GM23338 (cell line): ENCODE measurements at regions not wholly inside any gene's neighbourhood (a gene's known extent, or its start where the extent isn't known, plus 50 kb on each side); places are given as distances from the start of the nearest gene placed in this dataset.

Experiments used
- ATAC-seq: fragments of 200-7000 bp; cut with Tn5 transposase; 3 replicates; pipeline ENCODE4 v1.9.1; 2020
- DNase-seq: peaks from one replicate; pipeline ENCODE4 v3.0.0-alpha.2; 2015; ENCODE audit warnings: low spot score
- H2AFZ ChIP-seq: fragments of 200-600 bp; sonication (generic); 2 replicates; pipeline ENCODE4 v1.8.0; 2016; ENCODE audit warnings: antibody characterized with exemption, mild to moderate bottlenecking, moderate library complexity
- H3F3A ChIP-seq: fragments of 200-600 bp; sonication (generic); replicated peaks from 2 replicates; pipeline ENCODE4 v1.8.0; 2017; ENCODE audit warnings: antibody characterized with exemption, mixed run types, low read depth
- H3K27ac ChIP-seq: fragments of 200-600 bp; sonication (generic); 2 replicates; pipeline ENCODE4 v1.6.1; 2016; ENCODE audit warnings: low read depth
- H3K27me3 ChIP-seq: fragments of 200-600 bp; sonication (generic); 2 replicates; pipeline ENCODE4 v1.8.0; 2016; ENCODE audit warnings: mild to moderate bottlenecking, mixed run types, moderate library complexity; ENCODE audit not compliant: insufficient read depth
- H3K36me3 ChIP-seq: fragments of 200-600 bp; sonication (generic); 2 replicates; pipeline ENCODE4 v1.8.0; 2016; ENCODE audit warnings: mild to moderate bottlenecking; ENCODE audit not compliant: insufficient read depth
- H3K4me1 ChIP-seq: fragments of 200-600 bp; sonication (generic); 2 replicates; pipeline ENCODE4 v1.8.0; 2016; ENCODE audit warnings: mild to moderate bottlenecking, moderate library complexity; ENCODE audit not compliant: insufficient read depth
- H3K4me2 ChIP-seq: fragments of 200-600 bp; sonication (generic); 2 replicates; pipeline ENCODE4 v1.7.1; 2017; ENCODE audit warnings: mixed run types
- H3K4me3 ChIP-seq: fragments of 200-600 bp; sonication (generic); 2 replicates; pipeline ENCODE4 v1.6.1; 2016; ENCODE audit warnings: mixed run types
- H3K79me2 ChIP-seq: fragments of 200-600 bp; sonication (generic); replicated peaks from 2 replicates; pipeline ENCODE4 v1.8.0; 2017; ENCODE audit warnings: mild to moderate bottlenecking; ENCODE audit not compliant: insufficient read depth
- H3K9me2 ChIP-seq: fragments of 200-600 bp; sonication (generic); 2 replicates; pipeline ENCODE4 v1.8.0; 2017; ENCODE audit not compliant: insufficient read depth
- H4K20me1 ChIP-seq: fragments of 200-600 bp; sonication (generic); replicated peaks from 2 replicates; pipeline ENCODE4 v1.8.0; 2017; ENCODE audit warnings: mild to moderate bottlenecking; ENCODE audit not compliant: insufficient read depth
- H3K27ac Mint-ChIP-seq: 2 replicates; pipeline ENCODE4 v1.8.0; 2020; ENCODE audit warnings: inconsistent platforms, mild to moderate bottlenecking, moderate library complexity, mixed read lengths
- H3K27me3 Mint-ChIP-seq: 3 replicates; pipeline ENCODE4 v1.8.0; 2022; ENCODE audit warnings: low read depth, mild to moderate bottlenecking, moderate library complexity, mixed read lengths, inconsistent platforms; ENCODE audit not compliant: insufficient read depth, poor library complexity
- H3K36me3 Mint-ChIP-seq: 3 replicates; pipeline ENCODE4 v1.8.0; 2021; ENCODE audit warnings: low read depth, mild to moderate bottlenecking, inconsistent platforms, moderate library complexity, mixed read lengths
- H3K4me1 Mint-ChIP-seq: 3 replicates; pipeline ENCODE4 v1.8.0; 2020; ENCODE audit warnings: mild to moderate bottlenecking, inconsistent platforms, mixed read lengths
- H3K4me3 Mint-ChIP-seq: 3 replicates; pipeline ENCODE4 v1.8.0; 2021; ENCODE audit warnings: moderate library complexity, mild to moderate bottlenecking, inconsistent platforms, mixed read lengths
- H3K9me3 Mint-ChIP-seq: 3 replicates; pipeline ENCODE4 v1.8.0; 2020; ENCODE audit warnings: moderate library complexity, mild to moderate bottlenecking, inconsistent platforms, mixed read lengths
- CREB1 ChIP-seq: fragments of 250-450 bp; sonication (Bioruptor Pico); IDR thresholded peaks from 2 replicates; pipeline ENCODE4 v1.5.0; 2020; ENCODE audit warnings: low read depth, mild to moderate bottlenecking, moderate library complexity
- CTCF ChIP-seq, 2 experiments: fragments of 200-600 bp in 1 of 2; sonication (generic) in 1 of 2; conservative IDR thresholded peaks; 2 replicates each; pipeline versions ENCODE4 v1.5.1 to v1.6.1; 2016 to 2017; ENCODE audit warnings: antibody characterized with exemption in 2 of 2, low read depth in 2 of 2, mild to moderate bottlenecking in 2 of 2, moderate library complexity in 1 of 2
- ETS1 ChIP-seq: IDR thresholded peaks from 2 replicates; pipeline ENCODE4 v1.6.1; 2016; ENCODE audit warnings: antibody characterized with exemption
- EZH2 ChIP-seq: fragments of 200-600 bp; sonication (generic); IDR thresholded peaks from one replicate; pipeline ENCODE4 v1.8.0; 2017; ENCODE audit warnings: antibody characterized with exemption, mild to moderate bottlenecking, low read depth; ENCODE audit not compliant: unreplicated experiment
- EZH2phosphoT487 ChIP-seq: fragments of 200-600 bp; sonication (generic); IDR thresholded peaks from one replicate; pipeline ENCODE4 v1.8.1; 2018; ENCODE audit warnings: antibody characterized with exemption; ENCODE audit not compliant: unreplicated experiment
- JUNB ChIP-seq: IDR thresholded peaks from one replicate; pipeline ENCODE4 v1.6.1; 2016; ENCODE audit warnings: antibody characterized with exemption; ENCODE audit not compliant: unreplicated experiment
- NANOG ChIP-seq: IDR thresholded peaks from 2 replicates; pipeline ENCODE4 v1.6.1; 2016; ENCODE audit warnings: antibody characterized with exemption, borderline replicate concordance
- POLR2AphosphoS5 ChIP-seq: IDR thresholded peaks from 2 replicates; pipeline ENCODE4 v1.6.1; 2016; ENCODE audit warnings: antibody characterized with exemption, low read depth
- REST ChIP-seq: IDR thresholded peaks from one replicate; pipeline ENCODE4 v1.6.1; 2018; ENCODE audit warnings: antibody characterized with exemption; ENCODE audit not compliant: unreplicated experiment
- STAT1 ChIP-seq: IDR thresholded peaks from one replicate; pipeline ENCODE4 v1.6.1; 2016; ENCODE audit warnings: antibody characterized with exemption; ENCODE audit not compliant: unreplicated experiment
- ZNF114 ChIP-seq: fragments of 250-450 bp; sonication (Bioruptor Pico); IDR thresholded peaks from 2 replicates; pipeline ENCODE4 v1.5.0; 2020; ENCODE audit warnings: mild to moderate bottlenecking, moderate library complexity
- ZNF331 ChIP-seq: fragments of 250-450 bp; sonication (Bioruptor Pico); IDR thresholded peaks from 2 replicates; pipeline ENCODE4 v1.5.0; 2020; ENCODE audit warnings: low read depth, mild to moderate bottlenecking, moderate library complexity
- ZNF462 ChIP-seq: fragments of 250-450 bp; sonication (Bioruptor Pico); IDR thresholded peaks from 2 replicates; pipeline ENCODE4 v1.5.0; 2020; ENCODE audit warnings: mild to moderate bottlenecking, moderate library complexity

GRCh38 chr10:131681122-131681521, 219.7 kb upstream of the PPP2R2D start (continued):
- TF ChIP-seq ETS1 (no peak), STAT1 (no peak), CREB1 (CRISPR knock-in tag) (no peak), EZH2phosphoT487 (no peak), POLR2AphosphoS5 (no peak), EZH2 (no peak), NANOG (no peak), REST (no peak), JUNB (no peak), ZNF114 (CRISPR knock-in tag) (no peak), ZNF331 (CRISPR knock-in tag) (no peak)

- no peaks in the 10 kb centered on the region; the same call in 1 of the 3 replicates for H3K9me3 Mint-ChIP-seq
- Histone ChIP-seq H3K4me1 (peaks cover 9% of the 10 kb centered on the region), H3K27me3 (no peaks in the 10 kb centered on the region), H3F3A (no peaks in the 10 kb centered on the region), H3K79me2 (no peaks in the 10 kb centered on the region), H3K36me3 (no peaks in the 10 kb centered on the region), H3K9me2 (peaks cover 4% of the 10 kb centered on the region; the same call in 1 of the 2 replicates), H3K27ac (no peak overlapping the region), H3K4me3 (no peak overlapping the region), H3K4me2 (no peak overlapping the region), H4K20me1 (no peaks in the 10 kb centered on the region), H2AFZ (no peak overlapping the region)
- H3K36me3 Mint-ChIP-seq = no peaks in the 10 kb centered on the region; the same call in 2 of the 3 replicates
- H3K4me1 Mint-ChIP-seq = peaks cover 14% of the 10 kb centered on the region
- DNase-seq (no peak), ATAC-seq (no peak)
- H3K27me3 Mint-ChIP-seq = peaks cover 26% of the 10 kb centered on the region
- H3K27ac Mint-ChIP-seq = no peak overlapping the region
- no peak overlapping the region for H3K4me3 Mint-ChIP-seq
- TF ChIP-seq EZH2 (no peak), ZNF331 (CRISPR knock-in tag) (no peak), ZNF462 (CRISPR knock-in tag) (no peak), CTCF (conservative IDR thresholded peaks at IDR 0.05; ENCODE audit: low read depth in 2 of 2) (no peak), EZH2phosphoT487 (no peak)
These were observed 219.2 kb upstream of the PPP2R2D start for GRCh38 chr10:131681656-131682055.
